GM12878 (cell line): ENCODE measurements at regions not wholly inside any gene's neighbourhood (a gene's known extent, or its start where the extent isn't known, plus 50 kb on each side); places are given as distances from the start of the nearest gene placed in this dataset.
A peak's percentile ranks its signal among the peaks of the same experiment; 100 is the strongest.

Experiments used
- ATF7 ChIP-seq: fragments of 450-650 bp; IDR thresholded peaks from 2 replicates; pipeline ENCODE4 v1.6.1; 2016; ENCODE audit warnings: low read depth, mild to moderate bottlenecking
- CHD2 ChIP-seq: IDR thresholded peaks from 2 replicates; pipeline ENCODE4 v1.6.1; 2011; ENCODE audit warnings: low read depth, low read length, improper control_type of control experiment, borderline replicate concordance
- EP300 ChIP-seq, 2 experiments: fragments of 150-350 bp in 1 of 2; IDR thresholded peaks; 2 replicates each; pipeline ENCODE4 v1.6.1; 2011 to 2012; ENCODE audit warnings: low read depth in 2 of 2, low read length in 2 of 2, borderline replicate concordance in 1 of 2, improper control_type of control experiment in 1 of 2, inconsistent platforms in 1 of 2; ENCODE audit not compliant: control insufficient read depth in 1 of 2
- HCFC1 ChIP-seq: fragments of 150-350 bp; IDR thresholded peaks from 2 replicates; pipeline ENCODE4 v1.6.1; 2014; ENCODE audit warnings: low read length
- IKZF2 ChIP-seq, 2 experiments: fragments of 450-650 bp; IDR thresholded peaks; 2 replicates each; pipeline ENCODE4 v1.6.1; 2017; ENCODE audit warnings: mild to moderate bottlenecking in 2 of 2, moderate library complexity in 2 of 2
- MTA2 ChIP-seq: fragments of 450-650 bp; IDR thresholded peaks from 2 replicates; pipeline ENCODE4 v1.6.1; 2016; ENCODE audit warnings: low read depth, mild to moderate bottlenecking, moderate library complexity
- RB1 ChIP-seq: fragments of 450-650 bp; formaldehyde crosslinking; IDR thresholded peaks from 2 replicates; pipeline ENCODE4 v1.6.1; 2017; ENCODE audit warnings: mild to moderate bottlenecking, borderline replicate concordance
- SMC3 ChIP-seq: IDR thresholded peaks from 2 replicates; pipeline ENCODE4 v1.6.1; 2011; ENCODE audit warnings: low read length, improper control_type of control experiment, borderline replicate concordance
- ZNF207 ChIP-seq: fragments of 450-650 bp; IDR thresholded peaks from 2 replicates; pipeline ENCODE4 v1.6.1; 2014; ENCODE audit warnings: antibody characterized with exemption, mild to moderate bottlenecking, borderline replicate concordance
- TF ChIP-seq, protein P1 (sequence below): fragments of 450-650 bp; IDR thresholded peaks from 2 replicates; pipeline ENCODE4 v1.6.1; 2017; ENCODE audit warnings: mild to moderate bottlenecking, low read depth, inconsistent platforms; ENCODE audit not compliant: poor library complexity, severe bottlenecking
- TF ChIP-seq, protein P2 (sequence below): IDR thresholded peaks from 2 replicates; pipeline ENCODE4 v1.6.1; 2012; ENCODE audit warnings: mild to moderate bottlenecking, low read depth, low read length

DNA sequence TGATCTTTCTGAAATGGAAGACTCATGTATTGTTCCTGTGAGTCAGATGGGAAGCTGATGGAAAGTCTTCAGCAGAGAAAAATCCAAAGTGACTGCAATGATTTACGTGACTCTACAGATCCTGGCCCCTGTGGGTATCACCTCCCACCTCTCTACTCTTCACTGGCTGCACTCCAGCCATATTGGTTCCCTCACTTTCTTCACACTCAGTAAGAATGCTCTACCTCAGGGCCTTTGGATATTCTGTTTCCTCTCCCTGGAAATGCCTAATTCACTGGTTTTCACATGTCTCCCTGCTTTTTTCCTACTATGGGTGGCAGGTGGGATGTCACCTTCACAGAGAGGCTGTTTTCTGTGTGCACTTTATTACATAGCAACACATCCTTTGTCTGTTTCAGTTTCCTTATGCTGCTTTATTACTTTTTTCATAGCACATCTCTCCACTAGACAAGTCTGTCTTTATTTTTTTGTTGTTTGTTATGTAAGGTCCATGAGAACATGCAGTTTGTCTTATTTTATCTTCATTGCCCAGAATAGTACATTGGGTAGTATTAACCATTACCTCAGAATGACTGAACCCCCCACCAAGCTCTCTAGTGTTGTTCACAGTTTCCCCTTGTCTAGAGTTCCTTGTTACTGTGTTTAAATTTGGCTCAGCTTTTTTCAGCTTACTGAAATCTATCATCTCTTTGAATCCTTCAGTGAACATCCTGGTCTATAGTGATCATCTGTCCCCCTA is 57.6 kb upstream of the CLNK start (continued):
- TF ChIP-seq, protein P1, sequence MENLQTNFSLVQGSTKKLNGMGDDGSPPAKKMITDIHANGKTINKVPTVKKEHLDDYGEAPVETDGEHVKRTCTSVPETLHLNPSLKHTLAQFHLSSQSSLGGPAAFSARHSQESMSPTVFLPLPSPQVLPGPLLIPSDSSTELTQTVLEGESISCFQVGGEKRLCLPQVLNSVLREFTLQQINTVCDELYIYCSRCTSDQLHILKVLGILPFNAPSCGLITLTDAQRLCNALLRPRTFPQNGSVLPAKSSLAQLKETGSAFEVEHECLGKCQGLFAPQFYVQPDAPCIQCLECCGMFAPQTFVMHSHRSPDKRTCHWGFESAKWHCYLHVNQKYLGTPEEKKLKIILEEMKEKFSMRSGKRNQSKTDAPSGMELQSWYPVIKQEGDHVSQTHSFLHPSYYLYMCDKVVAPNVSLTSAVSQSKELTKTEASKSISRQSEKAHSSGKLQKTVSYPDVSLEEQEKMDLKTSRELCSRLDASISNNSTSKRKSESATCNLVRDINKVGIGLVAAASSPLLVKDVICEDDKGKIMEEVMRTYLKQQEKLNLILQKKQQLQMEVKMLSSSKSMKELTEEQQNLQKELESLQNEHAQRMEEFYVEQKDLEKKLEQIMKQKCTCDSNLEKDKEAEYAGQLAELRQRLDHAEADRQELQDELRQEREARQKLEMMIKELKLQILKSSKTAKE, result no peak
- TF ChIP-seq MTA2 (peak; percentile 16; the same call in 1 of the 2 replicates), CHD2 (no peak), ATF7 (peak; percentile 59), HCFC1 (no peak), EP300 (IDR thresholded peaks at IDR 0.05; ENCODE audit: borderline replicate concordance in 1 of 2, control insufficient read depth in 1 of 2, low read depth in 2 of 2, low read length in 2 of 2) (peak; percentile 8 to 68; a peak in 2 of 4 replicates), ZNF207 (0 out of 2 replicates have a peak, but pooled peaks have one; percentile 30), SMC3 (no peak), RB1 (no peak), IKZF2 (IDR thresholded peaks at IDR 0.05) (peak; percentile 40 to 66; a peak in 2 of 4 replicates)
- TF ChIP-seq, protein P2, sequence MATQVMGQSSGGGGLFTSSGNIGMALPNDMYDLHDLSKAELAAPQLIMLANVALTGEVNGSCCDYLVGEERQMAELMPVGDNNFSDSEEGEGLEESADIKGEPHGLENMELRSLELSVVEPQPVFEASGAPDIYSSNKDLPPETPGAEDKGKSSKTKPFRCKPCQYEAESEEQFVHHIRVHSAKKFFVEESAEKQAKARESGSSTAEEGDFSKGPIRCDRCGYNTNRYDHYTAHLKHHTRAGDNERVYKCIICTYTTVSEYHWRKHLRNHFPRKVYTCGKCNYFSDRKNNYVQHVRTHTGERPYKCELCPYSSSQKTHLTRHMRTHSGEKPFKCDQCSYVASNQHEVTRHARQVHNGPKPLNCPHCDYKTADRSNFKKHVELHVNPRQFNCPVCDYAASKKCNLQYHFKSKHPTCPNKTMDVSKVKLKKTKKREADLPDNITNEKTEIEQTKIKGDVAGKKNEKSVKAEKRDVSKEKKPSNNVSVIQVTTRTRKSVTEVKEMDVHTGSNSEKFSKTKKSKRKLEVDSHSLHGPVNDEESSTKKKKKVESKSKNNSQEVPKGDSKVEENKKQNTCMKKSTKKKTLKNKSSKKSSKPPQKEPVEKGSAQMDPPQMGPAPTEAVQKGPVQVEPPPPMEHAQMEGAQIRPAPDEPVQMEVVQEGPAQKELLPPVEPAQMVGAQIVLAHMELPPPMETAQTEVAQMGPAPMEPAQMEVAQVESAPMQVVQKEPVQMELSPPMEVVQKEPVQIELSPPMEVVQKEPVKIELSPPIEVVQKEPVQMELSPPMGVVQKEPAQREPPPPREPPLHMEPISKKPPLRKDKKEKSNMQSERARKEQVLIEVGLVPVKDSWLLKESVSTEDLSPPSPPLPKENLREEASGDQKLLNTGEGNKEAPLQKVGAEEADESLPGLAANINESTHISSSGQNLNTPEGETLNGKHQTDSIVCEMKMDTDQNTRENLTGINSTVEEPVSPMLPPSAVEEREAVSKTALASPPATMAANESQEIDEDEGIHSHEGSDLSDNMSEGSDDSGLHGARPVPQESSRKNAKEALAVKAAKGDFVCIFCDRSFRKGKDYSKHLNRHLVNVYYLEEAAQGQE, result no peak
